Prostate gland (tissue), 2 donors: ENCODE measurements at regions not wholly inside any gene's neighbourhood (a gene's known extent, or its start where the extent isn't known, plus 50 kb on each side); places are given as distances from the start of the nearest gene placed in this dataset.

Source experiments
- CTCF ChIP-seq, 4 experiments: fragments of 200-600 bp in 2 of 4; fragments of 450-650 bp in 2 of 4; sonication (generic) in 2 of 4; IDR thresholded peaks; 1 replicate in 3 of 4; 2 replicates in 1 of 4; pipeline ENCODE4 v1.5.1; 2016 to 2019; ENCODE audit warnings: antibody characterized with exemption in 4 of 4, mild to moderate bottlenecking in 2 of 4, moderate library complexity in 2 of 4
- POLR2A ChIP-seq: fragments of 450-650 bp; IDR thresholded peaks from one replicate; pipeline ENCODE4 v1.6.1; 2016; ENCODE audit warnings: antibody characterized with exemption, mild to moderate bottlenecking
- POLR2AphosphoS5 ChIP-seq: sonication (generic); formaldehyde crosslinking; IDR thresholded peaks from one replicate; pipeline ENCODE4 v1.6.1; 2017; ENCODE audit warnings: antibody characterized with exemption

- TF ChIP-seq CTCF (IDR thresholded peaks at IDR 0.05), result no peak
- no peak for TF ChIP-seq POLR2A
- no peak for TF ChIP-seq POLR2AphosphoS5
These were observed 1131.1 kb upstream of the CDH2 start for GRCh38 chr18:29307982-29308381.
